NT2/D1 (cell line): ENCODE measurements at regions not wholly inside any gene's neighbourhood (a gene's known extent, or its start where the extent isn't known, plus 50 kb on each side); places are given as distances from the start of the nearest gene placed in this dataset.

Experiments used
- YY1 ChIP-seq: IDR thresholded peaks from 2 replicates; pipeline ENCODE4 v1.6.1; 2011; ENCODE audit not compliant: insufficient read length, insufficient read depth
- ZNF274 ChIP-seq: IDR thresholded peaks from 2 replicates; pipeline ENCODE4 v1.6.1; 2011; ENCODE audit warnings: mild to moderate bottlenecking, low read depth, low read length

DNA sequence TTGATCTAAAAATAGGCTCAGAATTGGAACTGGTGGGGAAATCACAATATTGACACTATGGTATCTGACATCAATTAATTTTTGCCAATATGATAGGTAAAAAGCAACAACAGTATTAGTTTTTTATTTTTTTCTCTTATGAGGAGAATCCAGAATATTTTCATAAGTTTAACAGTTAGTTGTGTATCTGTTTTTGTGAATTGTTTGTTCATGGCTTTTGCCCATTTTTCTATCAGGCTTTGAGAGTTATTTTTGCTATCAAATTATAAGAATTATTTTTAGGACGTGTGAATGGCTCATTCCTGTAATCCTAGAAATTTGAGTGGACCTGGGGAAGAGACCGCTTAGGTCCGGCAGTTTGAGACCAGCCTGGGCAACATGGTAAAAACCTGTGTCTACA is 608.6 kb upstream of the ADGRB3 start:
- TF ChIP-seq ZNF274: no peak
- no peak for TF ChIP-seq YY1
